Common myeloid progenitor, CD34-positive (primary cell): ENCODE measurements at regions not wholly inside any gene's neighbourhood (a gene's known extent, or its start where the extent isn't known, plus 50 kb on each side); places are given as distances from the start of the nearest gene placed in this dataset.

Source experiments
- CTCF ChIA-PET: fragments of 350-600 bp; sonication (Branson Sonifier 250); formaldehyde crosslinking; loops from one replicate; lab custom pipeline; 2021; ENCODE audit warnings: antibody characterized with exemption; lab: Charles Lee
- POLR2A ChIA-PET: fragments of 350-600 bp; sonication (Branson Sonifier 250); formaldehyde crosslinking; loops from one replicate; lab custom pipeline; 2021; ENCODE audit warnings: antibody characterized with exemption; lab: Charles Lee
- DNase-seq, 3 donors: peaks; one replicate each; pipeline versions ENCODE4 v3.0.0 to v3.0.0-alpha.2; 2013
- H3K27ac ChIP-seq, 2 experiments: 1 replicate in 1 of 2; 2 replicates in 1 of 2; pipeline ENCODE4 v1.7.0; 2013; ENCODE audit warnings: inconsistent platforms in 2 of 2, low read length in 2 of 2, mild to moderate bottlenecking in 2 of 2, low read depth in 1 of 2, moderate library complexity in 1 of 2; ENCODE audit not compliant: severe bottlenecking in 2 of 2, insufficient read depth in 1 of 2, poor library complexity in 1 of 2
- H3K27me3 ChIP-seq, 5 experiments: replicated peaks in 2 of 5; 1 replicate in 3 of 5; 2 replicates in 2 of 5; pipeline versions ENCODE4 v1.6.1 to v1.7.0; 2013; ENCODE audit warnings: low read length in 4 of 5, mild to moderate bottlenecking in 2 of 5, moderate library complexity in 2 of 5, inconsistent platforms in 1 of 5; ENCODE audit not compliant: insufficient read depth in 5 of 5, control insufficient read depth in 4 of 5
- H3K36me3 ChIP-seq, 4 experiments: 1 replicate in 2 of 4; 2 replicates in 2 of 4; pipeline versions ENCODE4 v1.6.1 to v1.7.0; 2013; ENCODE audit warnings: low read length in 3 of 4, control low read depth in 1 of 4, mild to moderate bottlenecking in 1 of 4; ENCODE audit not compliant: control insufficient read depth in 4 of 4, insufficient read depth in 4 of 4
- H3K4me1 ChIP-seq, 4 experiments: 1 replicate in 3 of 4; 2 replicates in 1 of 4; pipeline versions ENCODE4 v1.6.1 to v1.7.1; 2013; ENCODE audit warnings: low read length in 3 of 4, mild to moderate bottlenecking in 3 of 4, control low read depth in 1 of 4, inconsistent platforms in 1 of 4, moderate library complexity in 1 of 4; ENCODE audit not compliant: control insufficient read depth in 4 of 4, insufficient read depth in 4 of 4; ENCODE audit errors: control extremely low read depth in 1 of 4
- H3K4me3 ChIP-seq, 7 experiments: 1 replicate in 4 of 7; 2 replicates in 3 of 7; pipeline versions ENCODE4 v1.5.1 to v1.7.0; 2013; ENCODE audit warnings: mild to moderate bottlenecking in 7 of 7, low read length in 6 of 7, moderate library complexity in 6 of 7, inconsistent platforms in 2 of 7, low read depth in 2 of 7, control low read depth in 1 of 7; ENCODE audit not compliant: insufficient read depth in 4 of 7, control insufficient read depth in 1 of 7; ENCODE audit errors: extremely low read depth in 1 of 7
- H3K9me3 ChIP-seq, 5 experiments: 1 replicate in 4 of 5; 2 replicates in 1 of 5; pipeline versions ENCODE4 v1.6.1 to v1.7.1; 2013; ENCODE audit warnings: low read length in 4 of 5, mild to moderate bottlenecking in 2 of 5, inconsistent platforms in 1 of 5, low read depth in 1 of 5, moderate library complexity in 1 of 5; ENCODE audit not compliant: control insufficient read depth in 4 of 5, insufficient read depth in 2 of 5; ENCODE audit errors: control extremely low read depth in 1 of 5
- WGBS: methylation state at CpG from one replicate; pipeline ENCODE4 v1.1.5; 2013; ENCODE audit not compliant: insufficient coverage; 5-methylcytosine and 5-hydroxymethylcytosine counted together

DNA sequence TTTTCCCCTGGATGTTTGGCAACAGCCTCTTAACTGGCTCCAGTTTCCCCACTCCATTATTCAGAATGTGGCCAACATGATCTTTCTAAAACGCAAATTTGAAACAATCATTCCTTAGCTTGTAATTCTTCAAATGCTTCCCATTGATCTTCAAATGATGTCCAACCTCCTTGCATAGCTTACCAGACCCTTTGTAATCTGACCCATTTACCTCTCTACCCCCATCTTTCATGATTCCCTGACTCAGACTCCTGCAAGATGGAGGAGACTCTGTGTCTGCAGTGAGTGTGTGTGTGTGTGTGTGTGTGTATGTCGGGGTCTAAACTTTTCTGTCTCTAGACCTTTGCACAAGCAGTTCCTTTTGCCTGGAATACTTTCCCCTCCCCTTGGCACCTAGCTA, 515.7 kb upstream of the PROK2 start:
- H3K27me3 ChIP-seq: no peaks in the 10 kb centered on the region
- H3K36me3 ChIP-seq: no peaks in the 10 kb centered on the region
- no peak overlapping the region for H3K27ac ChIP-seq
- H3K9me3 ChIP-seq: no peaks in the 10 kb centered on the region
- POLR2A ChIA-PET: interaction anchor here (0.6 to 1.2 kb wide), 2 partner anchors 10 to 56 kb away, joined by 3 read pairs; no protein-coding TSS in a partner anchor
- H3K4me1 ChIP-seq: peaks cover 0 to 36% (median 26%) of the 10 kb centered on the region in 4 experiments
- WGBS: 100% methylated on average over 1 of the region's 2 CpGs
- DNase-seq: no peak
- H3K4me3 ChIP-seq: no peak overlapping the region
- CTCF ChIA-PET: interaction anchor here (0.7 to 2.0 kb wide), 5 partner anchors 11 to 54 kb away, joined by 3 to 6 read pairs (median 3); no protein-coding TSS in a partner anchor

DNA sequence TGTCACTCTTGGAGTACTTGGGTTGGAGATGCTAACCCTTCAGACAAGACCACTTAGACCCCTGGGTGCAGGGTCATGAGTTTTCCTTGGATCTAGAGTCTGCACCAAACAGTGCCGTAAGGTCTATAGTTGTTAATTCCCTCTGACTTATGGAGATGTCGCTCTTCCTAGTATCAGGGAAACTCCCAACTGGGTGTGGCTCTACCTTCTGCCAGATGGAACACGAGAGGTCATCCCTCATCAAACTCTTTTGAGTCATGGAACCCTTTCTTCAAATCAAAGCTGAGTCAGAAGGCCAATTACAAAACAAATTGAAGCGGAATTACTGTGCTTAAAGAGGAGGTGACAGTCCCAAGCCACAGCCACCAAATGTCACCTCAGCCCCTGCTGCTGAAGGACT, 514.9 kb upstream of the PROK2 start:
- no peaks in the 10 kb centered on the region for H3K36me3 ChIP-seq
- ChIA-PET CTCF (interaction anchor here (1.2 kb wide), 1 partner anchor 55 kb away, joined by 3 read pairs; no protein-coding TSS in a partner anchor), POLR2A (no interaction called here)
- H3K4me1 ChIP-seq: peaks cover 0 to 28% (median 18%) of the 10 kb centered on the region in 4 experiments
- no peak overlapping the region for H3K4me3 ChIP-seq
- no peaks in the 10 kb centered on the region for H3K9me3 ChIP-seq
- no peak overlapping the region for H3K27ac ChIP-seq
- WGBS: 100% methylated on average over 4 of the region's 4 CpGs
- no peak for DNase-seq
- H3K27me3 ChIP-seq: no peaks in the 10 kb centered on the region

DNA sequence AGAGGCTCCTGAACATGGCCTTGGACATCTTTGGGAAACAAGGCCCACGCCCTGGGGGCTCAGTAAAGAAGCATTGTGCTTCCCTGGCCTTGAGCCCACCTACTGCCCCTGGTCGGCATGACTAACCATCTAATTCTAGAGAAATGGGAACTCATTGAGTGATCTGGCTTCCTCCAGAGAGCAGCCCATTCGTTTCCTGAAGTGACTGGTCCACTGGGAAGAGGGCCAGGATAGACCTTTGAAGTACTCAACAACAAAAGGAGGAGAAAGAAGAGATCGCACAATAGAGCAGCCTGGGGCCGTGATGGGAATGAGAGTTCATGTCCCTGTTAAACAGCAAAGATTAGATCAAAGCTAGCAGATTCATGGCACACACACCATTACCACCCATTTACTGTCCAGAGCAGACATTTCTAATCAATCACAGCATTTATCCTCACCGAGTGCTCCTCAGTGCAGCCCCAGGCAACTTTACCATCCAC, 514.4 kb upstream of the PROK2 start:
- H3K4me3 ChIP-seq: no peak overlapping the region
- peak in 1 of 3 donors; percentile 31 for DNase-seq
- H3K27ac ChIP-seq: no peak overlapping the region
- ChIA-PET CTCF (interaction anchor here (0.6 kb wide), 1 partner anchor 33 kb away, joined by 3 read pairs; no protein-coding TSS in a partner anchor), POLR2A (no interaction called here)
- peaks cover 0 to 24% (median 14%) of the 10 kb centered on the region in 4 experiments for H3K4me1 ChIP-seq
- 38% methylated on average over 4 of the region's 6 CpGs for WGBS
- H3K9me3 ChIP-seq: no peaks in the 10 kb centered on the region
- no peaks in the 10 kb centered on the region for H3K27me3 ChIP-seq
- H3K36me3 ChIP-seq: no peaks in the 10 kb centered on the region

DNA sequence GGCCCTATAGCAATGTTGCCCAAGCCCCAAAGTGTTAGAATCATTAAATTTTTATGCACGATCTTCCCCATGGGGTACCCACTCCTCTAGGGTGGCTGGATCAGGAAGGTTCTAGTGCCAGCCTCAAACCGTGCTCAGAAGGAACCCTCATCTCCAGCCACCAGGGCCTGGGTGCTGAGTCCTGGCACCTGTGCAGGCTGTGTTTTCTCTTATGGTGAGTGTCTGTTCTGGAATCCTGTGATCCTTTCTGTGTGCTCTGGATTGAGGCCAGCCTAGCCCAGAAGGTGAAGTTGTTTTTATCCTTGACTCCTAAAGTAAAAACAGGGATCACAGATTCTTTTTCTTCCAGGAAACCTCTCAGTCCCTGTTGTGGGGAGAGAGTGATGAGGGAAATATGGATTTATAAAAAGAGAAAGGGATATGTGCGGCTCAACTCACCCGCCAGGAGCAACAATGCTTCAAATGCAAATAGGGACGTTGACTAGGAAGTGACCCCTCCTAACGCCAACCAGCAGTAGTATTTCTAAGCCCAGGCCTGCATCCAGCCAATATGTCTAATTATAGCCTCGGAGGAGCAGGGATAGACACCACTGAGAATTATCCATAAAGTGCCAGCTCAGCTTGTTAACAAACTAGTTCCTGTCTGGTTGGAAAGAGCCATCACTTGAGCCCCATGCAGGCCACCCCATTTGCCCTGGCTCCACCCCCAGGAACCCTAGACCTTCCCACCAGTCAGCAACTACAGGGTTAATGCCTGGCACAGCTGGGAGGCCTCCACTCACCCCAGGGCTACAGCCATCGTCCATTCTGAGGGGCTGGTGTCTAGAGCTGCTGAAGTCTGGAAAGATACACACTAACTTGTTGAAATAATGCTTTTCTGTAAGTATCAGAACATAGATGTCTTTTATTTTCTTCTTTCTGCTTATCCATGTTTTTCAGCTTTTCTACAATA, 513.5 kb upstream of the PROK2 start:
- H3K4me1 ChIP-seq: peaks cover 0 to 18% (median 7%) of the 10 kb centered on the region in 4 experiments
- H3K27me3 ChIP-seq: no peaks in the 10 kb centered on the region
- H3K9me3 ChIP-seq: no peaks in the 10 kb centered on the region
- H3K4me3 ChIP-seq: no peak overlapping the region
- CTCF ChIA-PET: interaction anchor here (0.6 to 3.8 kb wide), 2 partner anchors 9 to 32 kb away, joined by 3 to 19 read pairs; no protein-coding TSS in a partner anchor
- H3K27ac ChIP-seq: no peak overlapping the region
- POLR2A ChIA-PET: no interaction called here
- DNase-seq: no peak
- WGBS: 91% methylated on average over 6 of the region's 8 CpGs
- no peaks in the 10 kb centered on the region for H3K36me3 ChIP-seq

DNA sequence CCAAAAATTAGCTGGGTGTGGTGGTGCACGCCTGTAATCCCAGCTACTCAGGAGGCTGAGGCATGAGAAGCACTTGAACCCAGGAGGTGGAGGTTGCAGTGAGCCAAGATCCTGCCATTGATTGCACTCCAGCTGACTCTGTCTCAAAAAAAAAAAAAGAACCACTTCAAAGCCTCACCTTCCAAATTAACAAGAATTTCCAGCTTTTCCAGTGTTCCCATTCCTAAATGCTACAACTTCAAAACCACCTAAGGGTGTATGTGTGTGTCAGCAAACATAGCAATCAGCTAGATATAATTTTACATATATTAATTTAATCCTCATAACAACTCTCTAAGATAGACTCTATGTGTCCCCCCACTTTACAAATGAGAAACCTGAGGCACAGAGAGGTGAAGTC, 512.5 kb upstream of the PROK2 start:
- no CpG with 5 or more reads among the region's 1 CpG for WGBS
- CTCF ChIA-PET: interaction anchor here (1.5 to 3.8 kb wide), 2 partner anchors 10 to 17 kb away, joined by 3 to 19 read pairs; no protein-coding TSS in a partner anchor
- no peak overlapping the region for H3K4me3 ChIP-seq
- no peaks in the 10 kb centered on the region for H3K36me3 ChIP-seq
- no peaks in the 10 kb centered on the region for H3K9me3 ChIP-seq
- peaks cover 0 to 18% (median 7%) of the 10 kb centered on the region in 4 experiments for H3K4me1 ChIP-seq
- no peak overlapping the region for H3K27ac ChIP-seq
- DNase-seq: no peak
- POLR2A ChIA-PET: no interaction called here
- H3K27me3 ChIP-seq: no peaks in the 10 kb centered on the region

DNA sequence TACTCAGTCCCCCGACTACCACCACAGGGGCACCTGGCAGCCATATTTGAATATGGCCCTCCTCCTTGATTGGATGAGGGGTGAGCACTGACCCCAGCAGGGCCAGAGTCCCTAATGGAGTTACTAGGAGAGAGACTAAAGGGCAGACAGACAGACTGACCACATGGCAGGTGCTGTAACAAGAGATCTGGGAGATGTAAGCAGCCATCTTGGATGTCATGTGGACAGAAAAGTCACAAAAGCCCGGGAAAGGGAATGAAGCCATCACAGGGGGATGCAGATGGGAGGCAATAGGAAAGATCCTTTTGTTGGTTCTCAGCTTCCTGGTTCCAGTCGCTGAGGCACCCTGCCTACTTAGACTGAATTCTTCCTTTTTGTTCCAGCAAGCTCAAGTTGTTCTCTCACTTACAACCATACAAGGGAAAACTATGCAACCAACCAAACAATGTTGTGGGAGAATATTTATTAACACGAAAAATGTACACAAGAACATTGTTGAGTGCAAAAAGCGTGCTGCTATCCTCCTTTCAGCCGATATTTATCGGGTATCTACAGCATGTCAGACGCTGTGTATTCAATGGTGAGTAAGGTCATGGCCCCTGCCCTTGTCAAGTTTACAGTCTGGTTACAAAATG, 511.6 kb upstream of the PROK2 start:
- no peak overlapping the region for H3K27ac ChIP-seq
- H3K4me1 ChIP-seq: peaks cover 0 to 18% (median 8%) of the 10 kb centered on the region in 4 experiments
- 81% methylated on average over 7 of the region's 8 CpGs for WGBS
- no peaks in the 10 kb centered on the region for H3K36me3 ChIP-seq
- ChIA-PET CTCF (interaction anchor here (1.5 to 3.8 kb wide), 2 partner anchors 11 to 16 kb away, joined by 3 to 19 read pairs; no protein-coding TSS in a partner anchor), POLR2A (no interaction called here)
- no peaks in the 10 kb centered on the region for H3K9me3 ChIP-seq
- DNase-seq: no peak
- no peaks in the 10 kb centered on the region for H3K27me3 ChIP-seq
- no peak overlapping the region for H3K4me3 ChIP-seq
